Astrocyte of the spinal cord (primary cell): ENCODE measurements at regions not wholly inside any gene's neighbourhood (a gene's known extent, or its start where the extent isn't known, plus 50 kb on each side); places are given as distances from the start of the nearest gene placed in this dataset.

Experiments used
- DNase-seq: peaks from one replicate; pipeline ENCODE4 v3.0.0; 2011; ENCODE audit warnings: low read depth, low spot score
- H3K4me3 ChIP-seq: 2 replicates; pipeline ENCODE4 v1.5.1; 2011; ENCODE audit warnings: low read depth, mild to moderate bottlenecking, low read length, moderate library complexity
- CTCF ChIP-seq: IDR thresholded peaks from 2 replicates; pipeline ENCODE4 v1.5.1; 2012; ENCODE audit warnings: low read depth, mild to moderate bottlenecking, low read length, inconsistent platforms
- in situ Hi-C: cut with HindIII; loops from 2 replicates; pipeline ENCODE4 v1.10.0; 2017; ENCODE audit warnings: low sequenced_read_pairs

- TF ChIP-seq CTCF, result no peak
- DNase-seq, result no peak
- H3K4me3 ChIP-seq, result no peak overlapping the region
- in situ Hi-C loops, result no loop called here
Measured at GRCh38 chr14:86404425-86404824, 874.5 kb downstream of the FLRT2 start.

- TF ChIP-seq CTCF, result no peak
- no peak overlapping the region for H3K4me3 ChIP-seq
- in situ Hi-C loops, result no loop called here
- DNase-seq, result no peak
Measured at GRCh38 chr14:86402545-86402944, 872.6 kb downstream of the FLRT2 start.

GRCh38 chr14:86391085-86391484, 861.1 kb downstream of the FLRT2 start:
- H3K4me3 ChIP-seq, result no peak overlapping the region
- in situ Hi-C loops, result no loop called here
- TF ChIP-seq CTCF, result no peak
- no peak for DNase-seq

GRCh38 chr14:86388216-86388615, 858.3 kb downstream of the FLRT2 start:
- no peak overlapping the region for H3K4me3 ChIP-seq
- no peak for DNase-seq
- in situ Hi-C loops, result no loop called here
- TF ChIP-seq CTCF, result no peak

GRCh38 chr14:86373886-86374285, 843.9 kb downstream of the FLRT2 start:
- in situ Hi-C loops, result no loop called here
- TF ChIP-seq CTCF, result no peak
- DNase-seq, result no peak
- H3K4me3 ChIP-seq, result no peak overlapping the region

- in situ Hi-C loops, result no loop called here
- no peak for TF ChIP-seq CTCF
- no peak for DNase-seq
- H3K4me3 ChIP-seq, result no peak overlapping the region
Measured at GRCh38 chr14:86372402-86372801, 842.5 kb downstream of the FLRT2 start.

GRCh38 chr14:86364634-86365033, 834.7 kb downstream of the FLRT2 start:
- no peak for DNase-seq
- no peak for TF ChIP-seq CTCF
- in situ Hi-C loops, result no loop called here
- H3K4me3 ChIP-seq, result no peak overlapping the region
